Prostate gland (tissue), 2 donors: ENCODE measurements at regions not wholly inside any gene's neighbourhood (a gene's known extent, or its start where the extent isn't known, plus 50 kb on each side); places are given as distances from the start of the nearest gene placed in this dataset.

Experiments used
- CTCF ChIP-seq, 4 experiments: fragments of 200-600 bp in 2 of 4; fragments of 450-650 bp in 2 of 4; sonication (generic) in 2 of 4; IDR thresholded peaks; 1 replicate in 3 of 4; 2 replicates in 1 of 4; pipeline ENCODE4 v1.5.1; 2016 to 2019; ENCODE audit warnings: antibody characterized with exemption in 4 of 4, mild to moderate bottlenecking in 2 of 4, moderate library complexity in 2 of 4
- POLR2A ChIP-seq: fragments of 450-650 bp; IDR thresholded peaks from one replicate; pipeline ENCODE4 v1.6.1; 2016; ENCODE audit warnings: antibody characterized with exemption, mild to moderate bottlenecking

- TF ChIP-seq CTCF (IDR thresholded peaks at IDR 0.05) (no peak), POLR2A (no peak)
These were observed 91.8 kb upstream of the KAZN start for GRCh38 chr1:14506471-14507255.
